8988T (cell line): ENCODE measurements at regions not wholly inside any gene's neighbourhood (a gene's known extent, or its start where the extent isn't known, plus 50 kb on each side); places are given as distances from the start of the nearest gene placed in this dataset.
"Not testable (repeated sequence)": the region's sequence is repeated elsewhere in the genome, so short reads cannot be mapped to it uniquely, and the experiment has no call there.

ENCODE experiments used
- DNase-seq: peaks from one replicate; pipeline ENCODE4 v3.0.0; 2011

GRCh38 chr10:70967591-70968587 is 79.5 kb upstream of the PCBD1 start:
- DNase-seq: no peak

- DNase-seq: no peak
Observed at GRCh38 chr10:70969188-70969587, 80.8 kb upstream of the PCBD1 start.

- no peak for DNase-seq
Observed at GRCh38 chr10:70970830-70971229, 82.5 kb upstream of the PCBD1 start.

GRCh38 chr10:70973275-70973674 is 84.9 kb upstream of the PCBD1 start:
- DNase-seq: no peak

- DNase-seq: peak; percentile 47
Observed at GRCh38 chr10:70974351-70974901, 86.1 kb upstream of the PCBD1 start.

GRCh38 chr10:70974920-70975319 is 86.6 kb upstream of the PCBD1 start:
- no peak for DNase-seq

GRCh38 chr10:70976063-70976695 is 87.8 kb upstream of the PCBD1 start:
- no peak for DNase-seq

GRCh38 chr10:70977625-70978024 is 89.3 kb upstream of the PCBD1 start:
- no peak for DNase-seq

GRCh38 chr10:70978181-70978580 is 89.8 kb upstream of the PCBD1 start:
- DNase-seq: no peak

GRCh38 chr10:70978816-70979480 is 90.6 kb upstream of the PCBD1 start:
- no peak for DNase-seq

GRCh38 chr10:70980687-70981086 is 92.3 kb upstream of the PCBD1 start:
- DNase-seq: no peak

GRCh38 chr10:70981171-70981836 is 92.9 kb upstream of the PCBD1 start:
- no peak for DNase-seq

GRCh38 chr10:70981936-70982335 is 93.6 kb upstream of the PCBD1 start:
- DNase-seq: no peak

- DNase-seq: no peak
Observed at GRCh38 chr10:70982443-70982842, 94.1 kb upstream of the PCBD1 start.

- DNase-seq: no peak
Observed at GRCh38 chr10:70984986-70985722, 96.8 kb upstream of the PCBD1 start.

GRCh38 chr10:70985824-70986622 is 97.7 kb upstream of the PCBD1 start:
- no peak for DNase-seq

GRCh38 chr10:70986623-70986950 is 98.2 kb upstream of the PCBD1 start:
- DNase-seq: no peak

- no peak for DNase-seq
Observed at GRCh38 chr10:70987396-70988130, 99.2 kb upstream of the PCBD1 start.

GRCh38 chr10:70990156-70990555 is 101.8 kb upstream of the PCBD1 start:
- DNase-seq: not testable (repeated sequence)

- no peak for DNase-seq
Observed at GRCh38 chr10:70990681-70991080, 102.3 kb upstream of the PCBD1 start.
